GM19467 (cell line): ENCODE measurements at regions not wholly inside any gene's neighbourhood (a gene's known extent, or its start where the extent isn't known, plus 50 kb on each side); places are given as distances from the start of the nearest gene placed in this dataset.

Source experiments
- ATAC-seq: cut with Tn5 transposase; IDR thresholded peaks from one replicate; pipeline ENCODE4 v1.9.1; 2021; ENCODE audit warnings: mild to moderate bottlenecking, moderate library complexity; ENCODE audit not compliant: unreplicated experiment

DNA sequence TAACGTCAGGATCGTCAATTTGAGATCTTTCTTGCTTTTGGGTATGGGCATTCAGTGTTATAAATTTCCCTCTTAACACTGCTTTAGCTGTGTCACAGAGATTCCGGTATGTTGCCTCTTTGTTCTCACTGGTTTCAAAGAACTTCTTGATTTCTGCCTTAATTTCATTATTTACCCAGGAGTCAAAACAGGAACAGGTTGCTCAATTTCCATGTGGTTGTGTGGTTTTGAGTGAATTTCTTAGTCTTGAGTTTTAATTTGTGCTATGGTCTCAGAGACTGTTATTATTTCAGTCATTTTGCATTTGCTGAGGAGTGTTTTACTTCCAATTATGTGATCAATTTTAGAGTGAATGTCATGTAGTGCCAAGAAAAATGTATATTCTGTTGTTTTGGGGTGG, 153.1 kb downstream of the PCDH17 start:
- no peak for ATAC-seq

GRCh38 chr13:57787058-57787791, 155.7 kb downstream of the PCDH17 start:
- no peak for ATAC-seq

GRCh38 chr13:57799624-57800023, 168.1 kb downstream of the PCDH17 start:
- no peak for ATAC-seq

- ATAC-seq, result no peak
Measured at GRCh38 chr13:57813651-57814050, 182.1 kb downstream of the PCDH17 start.

DNA sequence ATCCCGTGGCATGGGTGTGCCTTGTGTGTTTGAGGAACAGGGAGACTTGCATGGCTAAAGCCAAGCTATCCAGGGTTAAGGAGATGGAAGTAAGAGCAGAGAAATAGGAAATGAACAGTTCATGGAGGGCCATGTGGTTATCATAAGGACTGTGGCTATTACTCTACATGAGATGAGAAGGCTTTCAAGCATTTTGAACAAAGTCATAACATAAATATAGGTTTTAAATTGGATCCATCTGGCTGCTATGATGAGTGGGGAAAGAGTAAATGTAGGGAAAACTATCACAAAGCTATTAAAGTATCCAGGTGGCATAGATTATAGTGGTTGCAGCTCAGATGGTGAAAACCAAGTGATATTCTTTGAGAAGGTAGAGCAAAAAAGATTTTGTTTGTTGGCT, 184.1 kb downstream of the PCDH17 start:
- ATAC-seq, result no peak

DNA sequence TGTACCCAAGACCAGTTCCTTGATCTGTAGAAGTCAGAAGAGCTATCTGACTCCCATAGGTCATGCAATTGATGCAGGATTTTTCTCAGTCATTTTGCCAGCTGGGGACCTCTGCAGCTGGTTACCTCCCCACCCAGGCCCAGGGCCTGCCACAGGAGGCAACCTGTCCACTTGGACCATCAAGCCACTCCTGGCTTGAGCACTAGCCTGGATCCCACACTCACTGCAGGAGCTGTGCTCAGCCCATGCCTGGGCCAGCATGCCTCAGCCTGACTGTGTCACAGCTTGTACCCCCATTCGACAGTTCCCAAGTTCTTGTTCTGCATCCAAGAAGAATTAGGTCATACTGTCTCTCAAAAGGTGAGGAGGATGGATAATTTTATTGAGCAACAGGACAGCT, 189.4 kb downstream of the PCDH17 start:
- no peak for ATAC-seq

- ATAC-seq, result no peak
Measured at GRCh38 chr13:57823704-57824103, 192.2 kb downstream of the PCDH17 start.

DNA sequence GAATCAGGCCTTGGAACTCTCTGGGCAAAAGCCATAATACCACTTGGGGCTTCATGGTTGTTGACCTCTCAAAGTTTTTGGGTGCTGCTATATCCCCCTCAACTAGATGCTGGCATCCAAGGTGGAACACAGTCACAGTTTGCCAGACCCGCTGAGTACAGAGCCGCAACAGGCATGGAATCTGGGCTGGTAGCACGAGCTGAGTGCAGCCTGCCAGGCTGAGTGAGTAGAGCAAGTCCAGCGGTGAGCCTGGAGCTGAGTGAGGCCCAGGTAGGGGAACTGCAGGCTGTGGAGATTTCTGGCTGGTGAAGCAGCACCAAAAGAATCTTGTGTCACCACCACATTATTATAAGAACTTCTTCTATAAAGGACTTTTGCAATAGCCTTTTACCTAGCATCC, 192.6 kb downstream of the PCDH17 start:
- no peak for ATAC-seq

GRCh38 chr13:57825066-57825465, 193.5 kb downstream of the PCDH17 start:
- ATAC-seq, result no peak

- ATAC-seq, result no peak
Measured at GRCh38 chr13:57829496-57829895, 198.0 kb downstream of the PCDH17 start.

- no peak for ATAC-seq
Measured at GRCh38 chr13:57832187-57832586, 200.6 kb downstream of the PCDH17 start.

DNA sequence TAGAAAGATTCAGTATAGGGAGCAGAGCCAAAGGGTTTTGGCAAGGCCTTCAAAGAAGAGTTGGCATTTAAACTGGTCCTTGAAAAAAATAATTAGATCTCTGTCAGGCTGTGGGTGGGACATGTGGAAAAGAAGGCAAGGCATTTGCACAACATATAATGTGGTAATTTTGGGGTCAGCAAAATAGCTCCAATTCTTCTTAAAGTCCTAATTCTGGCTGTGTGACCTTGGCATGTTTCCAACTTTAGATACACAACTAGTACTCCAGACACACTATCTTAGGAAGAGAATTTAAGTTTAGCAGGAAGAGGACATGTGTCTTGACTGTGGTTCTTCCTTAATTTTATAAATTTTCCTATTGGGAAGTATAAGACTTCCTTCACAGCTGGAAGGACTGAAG, 206.3 kb downstream of the PCDH17 start:
- ATAC-seq, result no peak

DNA sequence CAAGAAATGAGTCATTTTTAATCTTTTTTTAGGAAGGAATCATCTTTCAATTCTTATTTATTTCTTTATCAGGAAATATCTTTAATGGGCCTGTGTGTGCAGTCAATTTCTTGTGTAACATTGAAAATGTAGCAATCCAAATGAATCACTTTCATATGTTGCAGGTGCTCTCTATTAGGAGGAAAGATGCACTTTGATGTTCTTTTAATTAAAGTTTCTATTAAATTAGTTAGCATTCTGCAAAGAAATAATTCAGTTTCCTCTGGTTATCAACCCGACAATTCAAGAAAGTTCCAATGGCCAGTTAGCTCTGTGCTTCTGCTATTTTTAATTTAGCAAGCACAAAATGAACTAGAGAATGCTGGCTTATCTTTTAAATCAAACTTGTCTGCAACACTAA, 212.0 kb downstream of the PCDH17 start:
- no peak for ATAC-seq

DNA sequence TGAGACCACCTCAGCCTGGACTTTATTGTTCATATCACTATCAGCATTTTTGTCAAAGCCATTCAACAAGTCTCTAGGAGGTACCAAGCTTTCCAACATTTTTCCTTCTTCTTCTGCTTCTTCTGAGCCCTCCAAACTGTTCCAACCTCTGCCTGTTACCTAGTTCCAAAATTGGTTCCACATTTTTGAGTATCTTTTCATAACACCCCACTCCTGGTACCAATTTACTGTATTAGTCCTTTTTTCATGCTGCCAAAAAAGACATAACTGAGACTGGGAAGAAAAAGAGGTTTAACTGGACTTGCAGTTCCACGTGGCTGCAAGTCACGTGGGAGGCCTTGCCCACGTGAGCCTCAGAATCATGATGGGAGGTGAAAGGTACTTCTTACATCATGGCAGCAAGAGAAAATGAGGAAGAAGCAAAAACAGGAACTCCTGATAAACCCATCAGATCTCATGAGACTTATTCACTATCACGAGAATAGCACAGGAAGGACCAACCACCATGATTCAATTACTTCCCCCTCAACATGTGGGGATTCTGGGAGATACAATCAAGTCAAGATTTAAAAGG, 215.1 kb downstream of the PCDH17 start:
- ATAC-seq, result no peak

DNA sequence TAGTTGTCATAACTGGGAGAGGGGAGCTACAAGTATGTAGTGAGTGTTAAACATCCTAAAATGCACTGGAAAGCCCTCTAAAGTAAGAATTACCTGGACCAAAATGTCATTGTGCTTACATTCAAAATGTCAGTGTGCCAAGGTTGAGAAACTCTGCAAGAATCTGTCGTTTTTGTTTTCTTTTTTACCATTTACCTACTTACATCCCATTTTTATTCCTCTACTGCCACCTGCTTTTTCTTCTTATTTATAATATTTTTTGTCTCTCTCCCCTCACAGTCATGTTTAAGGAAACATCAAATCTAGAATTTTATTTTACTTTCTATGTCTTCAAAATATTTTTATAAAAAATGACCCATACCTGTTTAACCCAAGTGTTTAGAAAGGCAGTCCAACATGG, 226.4 kb downstream of the PCDH17 start:
- ATAC-seq, result no peak

- ATAC-seq, result no peak
Measured at GRCh38 chr13:57858376-57858775, 226.8 kb downstream of the PCDH17 start.

DNA sequence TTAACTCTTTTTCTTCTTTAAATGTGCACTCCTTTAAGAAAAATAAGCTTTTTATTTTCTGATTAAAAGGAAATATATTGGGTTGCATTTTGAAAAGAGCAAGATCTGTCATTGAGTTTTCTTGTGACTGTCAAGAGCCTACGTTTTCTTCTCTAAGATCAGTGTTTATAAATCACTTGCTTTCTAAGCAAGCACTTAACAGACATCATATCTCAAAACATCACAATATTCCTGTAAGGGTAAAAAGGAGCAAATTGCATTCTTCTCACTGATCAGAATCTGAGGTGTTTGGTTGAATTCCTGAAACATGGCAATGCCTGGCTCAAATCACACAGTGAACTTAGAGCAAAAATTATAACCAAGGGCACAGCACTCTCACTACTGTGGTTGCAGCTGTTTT, 231.3 kb downstream of the PCDH17 start:
- ATAC-seq, result no peak

GRCh38 chr13:57865600-57866294, 234.2 kb downstream of the PCDH17 start:
- ATAC-seq, result no peak

DNA sequence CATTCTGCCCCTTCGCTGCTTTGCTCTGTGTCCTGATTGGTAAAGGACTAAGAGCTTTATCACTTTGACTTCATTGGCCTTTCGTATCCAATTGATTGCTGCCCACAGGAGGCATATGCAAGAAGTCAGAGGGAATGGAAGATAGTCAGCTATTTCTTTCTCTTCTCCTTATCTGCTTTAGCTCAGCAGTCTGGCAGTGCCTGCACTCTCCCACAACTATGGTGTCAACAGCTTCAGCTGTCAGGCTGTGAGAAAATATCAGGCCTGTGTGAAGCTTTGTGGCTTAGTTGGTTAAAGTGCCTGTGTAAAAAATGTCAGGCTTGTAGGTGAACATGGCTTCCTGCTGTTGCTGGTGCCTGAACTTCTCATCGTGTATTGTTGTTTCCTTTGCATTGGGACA, 243.0 kb downstream of the PCDH17 start:
- ATAC-seq, result no peak

DNA sequence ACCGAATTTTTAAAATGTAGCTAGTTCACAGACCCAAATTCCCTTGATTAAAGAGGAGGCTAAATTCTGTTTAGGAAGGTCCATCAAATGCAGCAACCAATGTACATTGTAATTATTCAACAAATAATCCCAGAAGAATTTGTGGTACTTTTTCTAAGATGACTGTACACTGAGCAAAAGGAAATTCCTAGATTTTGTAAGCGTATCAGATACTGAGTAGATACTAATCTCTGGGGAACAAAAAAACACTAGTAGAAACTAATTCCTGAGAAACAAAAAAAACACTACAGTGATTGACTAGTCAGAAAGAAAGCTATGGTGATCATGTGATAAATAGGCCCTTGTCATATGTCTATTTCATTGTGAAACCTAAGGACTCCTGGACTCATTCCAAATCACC, 246.1 kb downstream of the PCDH17 start:
- ATAC-seq, result no peak

- ATAC-seq, result no peak
Measured at GRCh38 chr13:57878291-57878690, 246.7 kb downstream of the PCDH17 start.

- no peak for ATAC-seq
Measured at GRCh38 chr13:57897225-57897624, 265.7 kb downstream of the PCDH17 start.
